GM12891 (cell line): ENCODE measurements at regions not wholly inside any gene's neighbourhood (a gene's known extent, or its start where the extent isn't known, plus 50 kb on each side); places are given as distances from the start of the nearest gene placed in this dataset.

Source experiments
- POLR2A ChIP-seq: IDR thresholded peaks from 2 replicates; pipeline ENCODE4 v1.6.1; 2011; ENCODE audit warnings: low read depth, low read length, control low read depth
- POLR2AphosphoS5 ChIP-seq: IDR thresholded peaks from 2 replicates; pipeline ENCODE4 v1.6.1; 2011; ENCODE audit warnings: low read depth, low read length, control low read depth
- SPI1 ChIP-seq: IDR thresholded peaks from 2 replicates; pipeline ENCODE4 v1.6.1; 2011; ENCODE audit warnings: low read depth, low read length, control low read depth
- TAF1 ChIP-seq: IDR thresholded peaks from 2 replicates; pipeline ENCODE4 v1.6.1; 2011; ENCODE audit warnings: low read depth, low read length, control low read depth

GRCh38 chr11:119910051-119910450, 181.1 kb upstream of the NECTIN1 start:
- TF ChIP-seq TAF1 (no peak), SPI1 (no peak), POLR2A (no peak), POLR2AphosphoS5 (no peak)
